Gastroesophageal sphincter (tissue), 3 donors: ENCODE measurements at regions not wholly inside any gene's neighbourhood (a gene's known extent, or its start where the extent isn't known, plus 50 kb on each side); places are given as distances from the start of the nearest gene placed in this dataset.

Experiments
- POLR2A ChIP-seq, 2 donors: fragments of 450-650 bp; IDR thresholded peaks; one replicate each; pipeline ENCODE4 v1.6.1; 2017; ENCODE audit warnings: antibody characterized with exemption in 2 of 2, mild to moderate bottlenecking in 2 of 2, moderate library complexity in 1 of 2
- POLR2AphosphoS5 ChIP-seq: sonication (generic); formaldehyde crosslinking; IDR thresholded peaks from one replicate; pipeline ENCODE4 v1.6.1; 2017; ENCODE audit warnings: antibody characterized with exemption
- TF ChIP-seq, protein P1 (sequence below), 4 experiments: fragments of 200-600 bp in 2 of 4; fragments of 450-650 bp in 2 of 4; sonication (generic) in 1 of 4; IDR thresholded peaks; one replicate each; pipeline ENCODE4 v1.5.1; 2017 to 2019; ENCODE audit warnings: antibody characterized with exemption in 4 of 4, mild to moderate bottlenecking in 2 of 4, moderate library complexity in 2 of 4

DNA sequence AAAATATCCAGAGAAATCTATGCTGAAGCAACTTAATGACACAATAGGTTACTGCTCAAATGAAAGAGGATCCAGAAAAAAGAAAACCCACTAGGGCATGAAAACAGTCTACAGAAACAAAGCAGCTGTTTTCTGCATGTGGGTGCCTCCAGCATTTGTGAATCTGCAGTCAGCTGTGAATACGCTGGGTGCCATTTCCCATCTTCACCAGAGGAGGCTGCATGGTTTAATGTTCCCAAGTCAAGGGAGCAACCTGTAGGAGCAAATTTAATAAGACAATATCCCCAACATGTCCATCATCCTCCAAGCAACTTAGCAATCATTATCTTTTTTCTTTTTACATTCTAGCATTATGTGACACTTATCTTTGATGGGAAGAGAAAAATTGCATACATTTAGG lies 396.6 kb downstream of the BRINP2 start:
- TF ChIP-seq, protein P1, sequence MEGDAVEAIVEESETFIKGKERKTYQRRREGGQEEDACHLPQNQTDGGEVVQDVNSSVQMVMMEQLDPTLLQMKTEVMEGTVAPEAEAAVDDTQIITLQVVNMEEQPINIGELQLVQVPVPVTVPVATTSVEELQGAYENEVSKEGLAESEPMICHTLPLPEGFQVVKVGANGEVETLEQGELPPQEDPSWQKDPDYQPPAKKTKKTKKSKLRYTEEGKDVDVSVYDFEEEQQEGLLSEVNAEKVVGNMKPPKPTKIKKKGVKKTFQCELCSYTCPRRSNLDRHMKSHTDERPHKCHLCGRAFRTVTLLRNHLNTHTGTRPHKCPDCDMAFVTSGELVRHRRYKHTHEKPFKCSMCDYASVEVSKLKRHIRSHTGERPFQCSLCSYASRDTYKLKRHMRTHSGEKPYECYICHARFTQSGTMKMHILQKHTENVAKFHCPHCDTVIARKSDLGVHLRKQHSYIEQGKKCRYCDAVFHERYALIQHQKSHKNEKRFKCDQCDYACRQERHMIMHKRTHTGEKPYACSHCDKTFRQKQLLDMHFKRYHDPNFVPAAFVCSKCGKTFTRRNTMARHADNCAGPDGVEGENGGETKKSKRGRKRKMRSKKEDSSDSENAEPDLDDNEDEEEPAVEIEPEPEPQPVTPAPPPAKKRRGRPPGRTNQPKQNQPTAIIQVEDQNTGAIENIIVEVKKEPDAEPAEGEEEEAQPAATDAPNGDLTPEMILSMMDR (IDR thresholded peaks at IDR 0.05) = no peak
- no peak for TF ChIP-seq POLR2AphosphoS5
- TF ChIP-seq POLR2A (IDR thresholded peaks at IDR 0.05) = no peak
